DND-41 (cell line): ENCODE measurements at regions not wholly inside any gene's neighbourhood (a gene's known extent, or its start where the extent isn't known, plus 50 kb on each side); places are given as distances from the start of the nearest gene placed in this dataset.

Experiments
- ATAC-seq: fragments of 200-7000 bp; cut with Tn5 transposase; 3 replicates; pipeline ENCODE4 v1.9.1; 2021; ENCODE audit warnings: low read depth; ENCODE audit not compliant: insufficient read depth
- DNase-seq: peaks from one replicate; pipeline ENCODE4 v3.0.0-alpha.2; 2020
- H2AFZ ChIP-seq: 2 replicates; pipeline ENCODE4 v1.6.0; 2012; ENCODE audit warnings: low read depth, low read length
- H3K27ac ChIP-seq: 2 replicates; pipeline ENCODE4 v1.5.1; 2012; ENCODE audit warnings: low read length, inconsistent platforms
- H3K27me3 ChIP-seq: fragments of 200-600 bp; sonication (generic); 2 replicates; pipeline ENCODE4 v1.6.0; 2012; ENCODE audit warnings: low read length, mild to moderate bottlenecking, inconsistent platforms; ENCODE audit not compliant: insufficient read depth, poor library complexity
- H3K36me3 ChIP-seq: 2 replicates; pipeline ENCODE4 v1.5.1; 2012; ENCODE audit warnings: low read length, inconsistent platforms; ENCODE audit not compliant: insufficient read depth
- H3K4me1 ChIP-seq: 2 replicates; pipeline ENCODE4 v1.5.1; 2012; ENCODE audit warnings: mild to moderate bottlenecking, low read length; ENCODE audit not compliant: insufficient read depth
- H3K4me2 ChIP-seq: 2 replicates; pipeline ENCODE4 v1.6.0; 2012; ENCODE audit warnings: mild to moderate bottlenecking, moderate library complexity, low read length, inconsistent platforms; ENCODE audit not compliant: insufficient read depth
- H3K4me3 ChIP-seq, 2 experiments: fragments of 200-600 bp in 1 of 2; shearing (Covaris generic) in 1 of 2; 2 replicates each; pipeline ENCODE4 v1.5.1; 2012 to 2016; ENCODE audit warnings: inconsistent platforms in 2 of 2, low read length in 2 of 2, mild to moderate bottlenecking in 2 of 2, low read depth in 1 of 2, moderate library complexity in 1 of 2
- H3K79me2 ChIP-seq: 2 replicates; pipeline ENCODE4 v1.6.0; 2012; ENCODE audit warnings: low read length, inconsistent platforms; ENCODE audit not compliant: insufficient read depth
- H3K9ac ChIP-seq: 2 replicates; pipeline ENCODE4 v1.6.0; 2012; ENCODE audit warnings: low read depth, mild to moderate bottlenecking, inconsistent platforms, low read length, moderate library complexity
- H3K9me3 ChIP-seq: 2 replicates; pipeline ENCODE4 v1.5.1; 2012; ENCODE audit warnings: low read length, moderate library complexity, mild to moderate bottlenecking, inconsistent platforms; ENCODE audit not compliant: insufficient read depth, severe bottlenecking
- H4K20me1 ChIP-seq: 2 replicates; pipeline ENCODE4 v1.6.0; 2012; ENCODE audit warnings: low read length; ENCODE audit not compliant: insufficient read depth
- EZH2 ChIP-seq: IDR thresholded peaks from 3 replicates; pipeline ENCODE4 v1.6.1; 2012; ENCODE audit warnings: borderline replicate concordance, low read depth, mild to moderate bottlenecking, moderate library complexity, low read length, inconsistent platforms; ENCODE audit not compliant: severe bottlenecking
- TF ChIP-seq, protein P1 (sequence below): IDR thresholded peaks from 2 replicates; pipeline ENCODE4 v1.5.1; 2012; ENCODE audit warnings: borderline replicate concordance, low read length, moderate library complexity, mild to moderate bottlenecking; ENCODE audit not compliant: poor library complexity, severe bottlenecking; ENCODE audit errors: extremely low read depth

DNA sequence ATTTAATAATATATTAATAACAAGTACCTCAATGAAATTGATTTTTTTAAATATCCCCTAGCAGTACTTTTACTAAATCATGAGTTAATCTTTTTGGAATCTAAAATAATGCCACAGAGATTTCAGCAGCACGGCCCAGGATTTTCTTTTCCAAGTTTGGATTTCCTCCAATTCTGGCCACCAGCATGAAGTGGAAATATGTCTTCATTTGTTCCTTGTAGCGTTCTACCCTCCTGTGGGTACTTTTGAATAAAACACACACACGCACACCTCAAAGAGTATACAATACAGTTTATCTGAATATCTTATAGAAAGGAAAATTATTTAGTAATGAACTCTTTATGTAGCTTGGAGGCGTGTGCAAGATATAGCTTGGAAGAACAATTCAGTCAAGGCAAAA, 125.1 kb upstream of the STT3B start:
- TF ChIP-seq, protein P1, sequence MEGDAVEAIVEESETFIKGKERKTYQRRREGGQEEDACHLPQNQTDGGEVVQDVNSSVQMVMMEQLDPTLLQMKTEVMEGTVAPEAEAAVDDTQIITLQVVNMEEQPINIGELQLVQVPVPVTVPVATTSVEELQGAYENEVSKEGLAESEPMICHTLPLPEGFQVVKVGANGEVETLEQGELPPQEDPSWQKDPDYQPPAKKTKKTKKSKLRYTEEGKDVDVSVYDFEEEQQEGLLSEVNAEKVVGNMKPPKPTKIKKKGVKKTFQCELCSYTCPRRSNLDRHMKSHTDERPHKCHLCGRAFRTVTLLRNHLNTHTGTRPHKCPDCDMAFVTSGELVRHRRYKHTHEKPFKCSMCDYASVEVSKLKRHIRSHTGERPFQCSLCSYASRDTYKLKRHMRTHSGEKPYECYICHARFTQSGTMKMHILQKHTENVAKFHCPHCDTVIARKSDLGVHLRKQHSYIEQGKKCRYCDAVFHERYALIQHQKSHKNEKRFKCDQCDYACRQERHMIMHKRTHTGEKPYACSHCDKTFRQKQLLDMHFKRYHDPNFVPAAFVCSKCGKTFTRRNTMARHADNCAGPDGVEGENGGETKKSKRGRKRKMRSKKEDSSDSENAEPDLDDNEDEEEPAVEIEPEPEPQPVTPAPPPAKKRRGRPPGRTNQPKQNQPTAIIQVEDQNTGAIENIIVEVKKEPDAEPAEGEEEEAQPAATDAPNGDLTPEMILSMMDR = no peak
- TF ChIP-seq EZH2 = no peak
- no peaks in the 10 kb centered on the region for H4K20me1 ChIP-seq
- H3K4me2 ChIP-seq = no peak overlapping the region
- H2AFZ ChIP-seq = no peak overlapping the region
- no peak overlapping the region for H3K4me3 ChIP-seq
- H3K4me1 ChIP-seq = no peaks in the 10 kb centered on the region
- no peaks in the 10 kb centered on the region for H3K79me2 ChIP-seq
- H3K36me3 ChIP-seq = no peaks in the 10 kb centered on the region
- no peaks in the 10 kb centered on the region for H3K27me3 ChIP-seq
- H3K9ac ChIP-seq = no peak overlapping the region
- DNase-seq (no peak), ATAC-seq (no peak)
- H3K27ac ChIP-seq = no peak overlapping the region
- H3K9me3 ChIP-seq = no peaks in the 10 kb centered on the region

DNA sequence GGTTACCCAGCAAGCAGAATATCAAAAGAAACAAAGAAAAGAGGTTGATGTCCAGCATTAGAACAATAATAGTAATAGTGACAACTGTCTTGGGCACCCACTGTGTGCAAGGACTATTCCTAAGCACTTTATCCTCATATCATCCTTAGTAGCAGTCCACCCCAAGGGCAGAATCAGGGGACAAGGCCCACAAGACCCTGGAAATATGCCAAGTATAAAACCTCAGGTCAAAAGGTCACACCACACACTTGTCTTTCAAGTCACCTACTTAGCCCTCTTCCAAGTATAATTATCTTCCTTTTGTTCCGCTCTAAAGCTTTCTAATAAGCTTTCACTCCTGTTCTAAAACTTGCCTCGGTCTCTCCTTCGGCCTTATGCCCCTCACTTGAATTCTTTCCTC, 124.0 kb upstream of the STT3B start:
- Histone ChIP-seq H3K9me3 (no peaks in the 10 kb centered on the region), H3K27me3 (no peaks in the 10 kb centered on the region), H3K4me1 (no peaks in the 10 kb centered on the region), H3K4me2 (no peak overlapping the region), H3K36me3 (no peaks in the 10 kb centered on the region), H3K27ac (no peak overlapping the region), H3K79me2 (no peaks in the 10 kb centered on the region), H3K4me3 (no peak overlapping the region), H2AFZ (no peak overlapping the region), H4K20me1 (no peaks in the 10 kb centered on the region), H3K9ac (no peak overlapping the region)
- ATAC-seq (no peak), DNase-seq (no peak)
- no peak for TF ChIP-seq EZH2
- TF ChIP-seq, protein P1 = no peak

DNA sequence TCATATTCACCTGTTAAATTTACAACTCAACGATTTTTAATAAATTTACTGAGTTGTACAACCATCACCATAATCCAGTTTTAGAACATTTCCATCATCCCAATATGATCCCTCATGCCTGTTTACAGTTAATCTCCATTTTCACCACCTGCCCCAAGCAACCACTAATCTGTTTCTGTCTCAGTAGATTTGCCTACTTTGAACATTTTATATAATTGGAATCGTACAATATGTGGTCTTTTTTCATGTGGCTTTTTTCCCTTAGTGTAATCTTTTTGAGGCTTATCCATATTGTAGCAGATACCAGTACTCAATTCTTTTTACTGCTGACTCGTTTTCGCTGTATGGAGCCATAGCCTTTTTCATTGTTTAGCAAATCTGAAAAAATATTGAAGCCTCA, 123.3 kb upstream of the STT3B start:
- H3K9me3 ChIP-seq = no peaks in the 10 kb centered on the region
- H3K9ac ChIP-seq = no peak overlapping the region
- no peak overlapping the region for H3K4me2 ChIP-seq
- H3K4me3 ChIP-seq = no peak overlapping the region
- no peaks in the 10 kb centered on the region for H3K79me2 ChIP-seq
- H2AFZ ChIP-seq = no peak overlapping the region
- TF ChIP-seq, protein P1 = no peak
- TF ChIP-seq EZH2 = no peak
- no peak overlapping the region for H3K27ac ChIP-seq
- no peaks in the 10 kb centered on the region for H4K20me1 ChIP-seq
- DNase-seq (no peak), ATAC-seq (peak; percentile 67; the same call in 2 of the 3 replicates)
- no peaks in the 10 kb centered on the region for H3K36me3 ChIP-seq
- no peaks in the 10 kb centered on the region for H3K27me3 ChIP-seq
- no peaks in the 10 kb centered on the region for H3K4me1 ChIP-seq

DNA sequence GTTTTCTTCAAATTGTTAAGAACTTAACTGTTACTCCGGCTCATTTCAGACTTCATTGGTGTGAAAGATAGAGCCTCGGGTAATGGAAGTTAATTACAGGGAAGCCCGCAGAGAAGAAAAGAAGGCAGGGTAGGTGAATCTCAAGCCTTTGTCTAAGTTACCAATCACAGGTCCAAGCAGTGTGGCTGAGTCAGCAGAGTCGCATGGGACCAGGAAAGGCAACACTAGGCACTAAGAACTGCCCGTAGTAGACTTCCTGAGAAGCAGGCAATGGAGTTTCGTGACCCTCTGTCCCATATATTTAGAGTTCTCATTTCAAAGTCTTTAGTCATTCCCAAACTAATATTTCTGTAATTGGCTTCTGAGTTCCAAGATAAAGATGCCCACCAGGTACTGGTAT, 122.9 kb upstream of the STT3B start:
- no peaks in the 10 kb centered on the region for H3K4me1 ChIP-seq
- TF ChIP-seq EZH2 = no peak
- TF ChIP-seq, protein P1 = no peak
- no peaks in the 10 kb centered on the region for H4K20me1 ChIP-seq
- no peak overlapping the region for H3K9ac ChIP-seq
- H2AFZ ChIP-seq = peak overlapping the region; percentile 19; the same call in 1 of the 2 replicates
- DNase-seq (no peak), ATAC-seq (no peak)
- H3K27ac ChIP-seq = no peak overlapping the region
- H3K9me3 ChIP-seq = no peaks in the 10 kb centered on the region
- no peaks in the 10 kb centered on the region for H3K27me3 ChIP-seq
- H3K4me2 ChIP-seq = no peak overlapping the region
- H3K4me3 ChIP-seq = no peak overlapping the region
- H3K36me3 ChIP-seq = no peaks in the 10 kb centered on the region
- H3K79me2 ChIP-seq = no peaks in the 10 kb centered on the region
